ENCODE measurements at regions not wholly inside any gene's neighbourhood (a gene's known extent, or its start where the extent isn't known, plus 50 kb on each side); places are given as distances from the start of the nearest gene placed in this dataset.

DNA sequence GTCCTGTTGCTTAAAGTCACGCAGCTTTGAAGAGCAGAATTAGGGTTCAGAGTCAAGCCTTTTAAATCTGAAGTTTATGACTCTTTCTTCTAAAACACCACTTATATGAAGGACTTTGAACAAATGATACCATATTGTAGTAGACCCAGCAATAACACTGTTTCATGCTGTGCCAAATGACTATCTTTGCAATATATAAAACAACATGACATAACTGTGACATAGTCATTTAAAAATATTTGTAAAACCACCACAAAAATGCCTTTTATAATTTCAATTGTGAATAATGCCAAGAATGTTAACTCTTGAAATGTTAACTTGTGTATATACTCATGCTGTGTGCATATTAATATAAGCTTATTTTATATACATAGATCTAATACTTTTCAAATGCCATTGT is 452.1 kb upstream of the NEGR1 start:
- Histone ChIP-seq H3K27ac (no peak overlapping the region), H3K4me3 (no peak overlapping the region), H3K4me1 (replicated peaks; ENCODE audit: insufficient read depth) (no peaks in the 10 kb centered on the region), H3K36me3 (ENCODE audit: low read depth) (no peaks in the 10 kb centered on the region), H3K9me2 (ENCODE audit: insufficient read depth) (no peaks in the 10 kb centered on the region), H3K9me3 (ENCODE audit: insufficient read depth, low read depth) (no peaks in the 10 kb centered on the region), H4K20me1 (ENCODE audit: insufficient read depth) (no peaks in the 10 kb centered on the region), H3K27me3 (ENCODE audit: insufficient read depth, low read depth) (no peaks in the 10 kb centered on the region), H2AFZ (no peak overlapping the region), H3K79me2 (ENCODE audit: low read depth) (no peaks in the 10 kb centered on the region), H3F3A (ENCODE audit: insufficient read depth, low read depth) (no peaks in the 10 kb centered on the region), H3K4me2 (no peak overlapping the region)
- no peak for TF ChIP-seq CTCF (conservative IDR thresholded peaks at IDR 0.05)
- no peak for TF ChIP-seq EZH2 (IDR thresholded peaks at IDR 0.05; ENCODE audit: low read depth)
- BruUV-seq (replicated peaks), result no TSS peak
- ChIA-PET CTCF (no interaction called here), POLR2A (ENCODE audit: unreplicated experiment) (no interaction called here)
- intact Hi-C loops (cut with micrococcal nuclease; ENCODE audit: unreplicated experiment), result loop anchor here (10.0 kb wide), 1 partner anchor 660 kb away; no protein-coding TSS in a partner anchor
- DNase-seq, result no peak

DNA sequence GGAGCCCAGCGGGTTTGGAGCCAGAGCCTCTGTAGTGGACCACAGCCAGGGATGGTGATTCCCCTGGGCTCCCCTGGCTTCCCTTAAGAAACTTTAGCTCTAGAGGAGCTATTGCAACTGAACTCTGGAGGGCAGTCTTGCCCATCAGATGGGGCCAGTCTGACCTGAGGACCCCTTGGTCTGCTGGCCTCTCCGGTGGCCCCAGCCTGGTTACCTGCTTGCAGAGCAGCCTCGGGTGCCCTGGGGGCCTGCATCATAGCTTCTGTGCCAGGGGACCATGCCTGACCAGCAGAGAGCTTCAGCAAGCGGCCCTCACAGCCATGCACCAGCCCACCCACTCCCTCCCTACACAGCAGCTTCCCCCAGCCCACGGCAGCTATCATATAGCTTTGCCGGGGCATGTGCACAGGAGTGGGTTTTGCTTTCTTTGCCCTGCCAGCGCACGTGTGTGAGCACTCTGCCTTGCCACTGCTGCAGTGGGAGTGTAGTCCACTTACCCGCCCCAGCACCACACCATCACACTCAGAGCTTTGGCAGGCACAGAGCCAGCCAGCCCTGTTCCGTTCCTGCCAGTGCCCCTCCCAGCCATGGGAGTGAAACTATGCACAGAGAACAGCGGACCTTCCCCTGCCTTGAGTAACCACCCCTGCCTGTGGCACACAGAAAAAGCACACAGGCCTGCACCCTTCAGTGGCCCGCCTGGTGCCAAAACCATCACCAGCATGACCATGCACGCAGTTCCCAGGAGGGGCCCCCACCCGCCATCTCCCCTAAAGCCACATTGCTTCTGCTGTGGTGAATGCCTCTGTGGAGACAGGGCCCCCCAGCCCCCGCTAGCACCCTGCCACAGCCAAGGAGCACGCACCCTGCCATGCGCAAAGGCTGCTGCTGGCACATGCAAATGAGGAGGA is 442.9 kb upstream of the NEGR1 start:
- Histone ChIP-seq H3F3A (ENCODE audit: insufficient read depth, low read depth) (no peaks in the 10 kb centered on the region), H3K79me2 (ENCODE audit: low read depth) (no peaks in the 10 kb centered on the region), H3K4me1 (replicated peaks; ENCODE audit: insufficient read depth) (no peaks in the 10 kb centered on the region), H3K36me3 (ENCODE audit: low read depth) (no peaks in the 10 kb centered on the region), H3K27ac (no peak overlapping the region), H3K4me2 (no peak overlapping the region), H2AFZ (no peak overlapping the region), H3K9me3 (ENCODE audit: insufficient read depth, low read depth) (no peaks in the 10 kb centered on the region), H3K9me2 (ENCODE audit: insufficient read depth) (no peaks in the 10 kb centered on the region; the same call in 1 of the 2 replicates), H4K20me1 (ENCODE audit: insufficient read depth) (no peaks in the 10 kb centered on the region), H3K27me3 (ENCODE audit: insufficient read depth, low read depth) (no peaks in the 10 kb centered on the region), H3K4me3 (no peak overlapping the region)
- ChIA-PET POLR2A (ENCODE audit: unreplicated experiment) (no interaction called here), CTCF (no interaction called here)
- TF ChIP-seq CTCF (conservative IDR thresholded peaks at IDR 0.05) (no peak), EZH2 (IDR thresholded peaks at IDR 0.05; ENCODE audit: low read depth) (no peak)
- intact Hi-C loops (cut with micrococcal nuclease; ENCODE audit: unreplicated experiment), result no loop called here
- BruUV-seq (replicated peaks), result no TSS peak
- no peak for DNase-seq

DNA sequence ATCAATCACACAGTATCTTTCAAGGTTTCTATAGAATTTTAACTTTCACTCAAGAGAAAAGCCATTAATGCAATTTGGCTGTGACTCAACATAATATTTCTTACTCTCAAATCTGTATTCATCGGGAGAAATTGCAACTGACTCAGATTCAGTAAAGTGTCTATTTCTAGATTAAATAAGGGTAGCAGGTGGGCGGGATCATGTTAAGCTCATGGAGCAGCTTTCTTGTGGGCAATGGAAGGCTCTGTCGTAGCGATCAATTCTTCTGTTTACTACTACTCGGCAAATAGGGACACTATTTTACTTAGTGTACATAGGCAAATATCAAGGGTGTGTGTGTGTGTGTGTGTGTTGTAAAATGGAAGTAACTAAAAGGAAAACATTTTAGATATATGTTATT is 423.6 kb upstream of the NEGR1 start:
- ChIA-PET POLR2A (ENCODE audit: unreplicated experiment) (no interaction called here), CTCF (no interaction called here)

More for the DNA sequence above, 423.6 kb upstream of the NEGR1 start:
- Histone ChIP-seq H3K79me2 (ENCODE audit: low read depth) (no peaks in the 10 kb centered on the region), H3K27ac (no peak overlapping the region), H3K9me3 (ENCODE audit: insufficient read depth, low read depth) (no peaks in the 10 kb centered on the region), H3K27me3 (ENCODE audit: insufficient read depth, low read depth) (no peaks in the 10 kb centered on the region), H3K9me2 (ENCODE audit: insufficient read depth) (no peaks in the 10 kb centered on the region; the same call in 1 of the 2 replicates), H3F3A (ENCODE audit: insufficient read depth, low read depth) (no peaks in the 10 kb centered on the region), H2AFZ (no peak overlapping the region), H3K36me3 (ENCODE audit: low read depth) (no peaks in the 10 kb centered on the region), H3K4me3 (no peak overlapping the region), H3K4me2 (no peak overlapping the region), H4K20me1 (ENCODE audit: insufficient read depth) (0 out of 2 replicates have a peak, but pooled peaks cover 4% of the 10 kb centered on the region), H3K4me1 (replicated peaks; ENCODE audit: insufficient read depth) (no peaks in the 10 kb centered on the region)
- no peak for TF ChIP-seq CTCF (conservative IDR thresholded peaks at IDR 0.05)
- no peak for TF ChIP-seq EZH2 (IDR thresholded peaks at IDR 0.05; ENCODE audit: low read depth)
- intact Hi-C loops (cut with micrococcal nuclease; ENCODE audit: unreplicated experiment), result no loop called here
- BruUV-seq (replicated peaks), result no TSS peak
- DNase-seq, result no peak

Data from PC-9 (cell line).